ENCODE measurements at regions not wholly inside any gene's neighbourhood (a gene's known extent, or its start where the extent isn't known, plus 50 kb on each side); places are given as distances from the start of the nearest gene placed in this dataset.

DNA sequence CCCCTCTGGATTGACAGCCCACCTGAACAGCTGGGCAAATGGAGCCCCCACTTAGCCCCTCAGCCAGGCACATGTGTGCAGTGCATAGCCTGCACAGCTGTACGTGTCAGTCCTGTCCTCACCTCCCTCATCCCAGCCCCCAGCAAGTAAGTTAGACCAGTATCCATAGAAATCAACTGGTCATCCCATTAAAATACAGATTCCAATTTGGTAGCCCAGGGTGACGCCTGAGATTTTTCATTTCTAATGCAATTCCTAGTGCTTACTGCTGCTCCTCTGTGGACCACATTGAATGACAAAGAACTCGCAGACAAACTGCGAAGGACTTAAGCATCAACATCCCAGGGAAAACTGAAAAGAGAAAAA lies 99.0 kb upstream of the GJB5 start:
- DNase-seq (ENCODE audit: low read depth): no peak

DNA sequence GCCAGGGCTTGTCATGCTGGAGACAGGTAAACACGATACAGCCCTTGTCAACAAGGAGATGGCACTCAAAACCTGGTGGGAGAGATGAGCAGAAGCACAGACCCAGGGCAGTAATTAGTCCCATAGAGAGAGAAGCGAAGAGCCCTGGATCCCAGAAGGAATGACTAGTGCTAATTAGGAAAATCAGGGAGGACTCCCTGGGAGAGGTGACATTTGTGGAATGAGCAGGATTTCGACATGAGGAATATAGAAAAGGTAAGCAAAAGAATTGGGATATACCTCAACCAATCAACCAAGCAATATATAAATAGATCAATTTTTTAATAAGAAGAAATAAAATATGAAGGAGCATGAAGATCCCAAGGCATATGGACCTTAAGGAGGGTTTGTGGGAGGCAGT lies 98.5 kb upstream of the GJB5 start:
- DNase-seq (ENCODE audit: low read depth): no peak

- no peak for DNase-seq (ENCODE audit: low read depth)
Measured at GRCh38 chr1:34656731-34657130, 98.1 kb upstream of the GJB5 start.

- DNase-seq (ENCODE audit: low read depth): no peak
Measured at GRCh38 chr1:34657266-34657665, 97.6 kb upstream of the GJB5 start.

GRCh38 chr1:34657849-34658248 lies 97.0 kb upstream of the GJB5 start:
- no peak for DNase-seq (ENCODE audit: low read depth)

GRCh38 chr1:34663031-34663430 lies 91.8 kb upstream of the GJB5 start:
- DNase-seq (ENCODE audit: low read depth): no peak

- DNase-seq (ENCODE audit: low read depth): no peak
Measured at GRCh38 chr1:34668063-34668462, 86.8 kb upstream of the GJB5 start.

- DNase-seq (ENCODE audit: low read depth): no peak
Measured at GRCh38 chr1:34670982-34671381, 83.9 kb upstream of the GJB5 start.

- DNase-seq (ENCODE audit: low read depth): no peak
Measured at GRCh38 chr1:34671887-34672286, 83.0 kb upstream of the GJB5 start.

DNA sequence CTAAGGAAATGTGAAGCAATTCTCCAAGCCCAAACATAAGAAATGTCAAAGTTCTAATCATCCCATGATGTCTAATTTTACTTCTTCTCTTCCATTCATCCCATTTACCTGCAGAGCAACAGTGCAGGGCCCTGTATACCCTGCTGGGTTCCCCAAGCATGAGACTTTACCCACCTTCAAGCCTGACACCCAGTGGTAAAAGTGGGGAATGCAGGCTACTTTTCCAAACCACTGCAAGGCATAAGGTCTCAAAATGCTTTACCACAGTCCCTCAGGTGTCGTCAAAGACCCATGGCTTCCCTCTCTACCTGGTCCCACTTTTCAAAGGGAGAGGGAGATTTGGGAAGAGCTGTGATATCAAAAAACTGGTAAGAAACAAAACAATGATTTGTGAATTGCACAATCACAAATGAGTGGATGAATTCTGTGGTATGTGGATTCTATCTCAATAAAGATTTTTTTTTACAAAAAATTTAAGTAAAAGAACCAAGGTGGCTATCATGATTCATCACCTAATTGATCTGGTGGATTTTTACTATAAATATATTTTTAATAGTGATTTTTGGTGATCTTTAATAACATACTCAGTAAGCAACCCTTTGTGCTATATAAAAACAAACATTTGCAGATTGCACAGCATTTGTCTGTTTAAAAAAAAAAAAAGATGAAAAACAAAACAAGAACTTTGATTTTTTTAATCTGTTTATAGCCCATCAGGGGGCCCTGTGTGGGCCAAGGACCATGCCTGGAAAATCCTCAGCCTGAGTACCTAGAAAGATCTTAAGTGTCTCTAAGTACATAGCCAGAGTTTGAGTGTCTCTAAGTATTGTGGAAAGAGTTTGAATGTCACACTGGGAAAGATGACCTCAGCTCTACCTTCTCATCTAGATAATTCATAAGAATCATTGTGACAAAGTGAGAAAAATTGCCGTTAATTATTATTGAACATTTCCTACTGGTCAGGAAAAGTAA lies 73.1 kb upstream of the GJB5 start:
- peak; percentile 10 for DNase-seq (ENCODE audit: low read depth)

DNA sequence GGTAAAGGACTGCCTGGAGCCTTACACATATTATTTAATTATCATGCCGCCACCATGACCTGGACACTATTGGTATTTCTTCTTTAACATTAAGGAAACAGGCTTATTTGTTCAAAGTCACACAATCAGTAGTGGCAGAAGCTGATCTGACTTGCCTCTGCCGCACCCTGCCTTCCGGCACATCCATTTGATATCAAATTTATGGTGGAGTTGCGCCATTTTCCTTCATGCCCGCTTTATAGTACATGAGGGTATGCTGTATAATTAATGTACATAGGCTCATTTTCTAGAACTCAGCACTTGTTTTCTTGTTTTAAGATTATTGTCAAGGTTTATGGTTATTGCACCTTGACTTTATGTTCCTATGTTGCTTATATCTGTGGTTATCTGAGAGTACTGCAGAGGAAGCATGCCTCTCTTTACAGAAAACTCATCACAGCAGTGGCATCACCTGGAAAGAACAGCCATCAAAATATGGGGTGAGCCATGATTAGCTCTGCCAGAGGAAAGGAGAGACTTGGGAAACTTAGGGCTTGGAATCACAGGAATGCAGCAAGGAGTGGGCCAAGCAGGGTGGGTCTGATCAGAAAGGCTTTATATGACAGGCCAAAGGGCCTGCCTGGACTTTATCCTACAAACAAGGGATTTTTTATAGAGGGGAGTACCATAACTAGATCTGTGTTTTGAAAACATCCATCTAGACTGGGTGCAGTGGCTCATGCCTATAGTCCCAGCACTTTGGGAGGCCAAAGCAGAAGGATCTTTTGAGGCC lies 72.2 kb upstream of the GJB5 start:
- no peak for DNase-seq (ENCODE audit: low read depth)

DNA sequence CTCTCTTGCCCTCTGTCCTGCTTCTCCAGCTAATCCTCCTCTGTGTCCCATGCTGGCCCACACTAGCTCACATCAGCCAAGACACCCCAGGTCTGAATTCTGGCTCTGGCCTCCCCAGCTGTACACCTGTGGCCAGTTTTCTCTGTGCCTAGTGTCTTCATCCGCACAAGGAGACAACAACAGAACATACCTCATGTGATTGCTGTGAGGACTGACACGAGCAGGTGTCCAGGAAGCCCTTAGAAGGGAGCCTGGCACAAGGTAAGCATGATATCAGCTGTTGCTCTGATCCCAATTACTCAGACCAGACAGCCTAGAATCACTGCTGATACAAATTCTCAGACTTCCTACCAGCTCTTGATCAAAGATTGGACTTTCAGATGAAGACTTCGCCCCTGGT lies 71.2 kb upstream of the GJB5 start:
- no peak for DNase-seq (ENCODE audit: low read depth)

DNA sequence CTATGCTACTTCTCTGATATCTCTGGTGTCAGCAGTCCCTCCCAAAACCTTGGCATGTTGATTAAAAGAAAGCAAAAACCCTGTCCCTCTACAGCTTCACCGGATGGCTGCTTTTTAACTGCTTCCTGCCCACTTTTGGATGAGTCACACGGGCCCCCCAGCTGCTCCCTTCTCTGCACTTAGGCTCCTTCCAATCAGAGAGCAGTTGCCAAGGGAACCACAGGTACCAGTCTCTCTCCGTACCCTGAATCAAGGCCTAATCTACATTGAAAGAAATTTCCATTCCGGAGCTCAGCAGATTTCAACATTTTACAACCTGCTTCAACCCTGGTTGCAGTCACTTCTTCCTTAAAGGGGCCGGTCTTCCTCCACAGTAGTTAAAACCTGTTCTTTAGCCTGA lies 70.6 kb upstream of the GJB5 start:
- no peak for DNase-seq (ENCODE audit: low read depth)

- DNase-seq (ENCODE audit: low read depth): no peak
Measured at GRCh38 chr1:34685225-34685624, 69.6 kb upstream of the GJB5 start.

DNA sequence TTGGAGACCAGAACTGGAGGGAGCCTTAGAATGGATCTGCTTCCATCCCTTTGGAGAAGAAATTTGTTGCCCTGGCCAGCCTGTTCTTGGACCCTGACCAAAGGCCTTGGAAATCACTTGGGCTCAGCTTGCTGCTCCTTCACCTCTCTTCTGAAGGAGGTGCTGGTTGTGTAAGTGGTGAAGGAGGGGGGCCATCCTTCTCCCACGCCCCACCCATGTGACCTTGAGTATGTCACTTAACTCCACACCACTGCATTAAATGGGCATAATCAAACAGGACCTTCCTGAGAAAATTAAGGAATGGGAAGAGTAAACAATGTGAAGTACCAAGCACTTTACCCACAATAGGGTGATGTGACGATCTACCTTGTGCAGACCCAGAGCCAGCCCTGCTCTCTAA lies 68.3 kb upstream of the GJB5 start:
- no peak for DNase-seq (ENCODE audit: low read depth)

- no peak for DNase-seq (ENCODE audit: low read depth)
Measured at GRCh38 chr1:34688006-34688741, 66.7 kb upstream of the GJB5 start.

- DNase-seq (ENCODE audit: low read depth): no peak
Measured at GRCh38 chr1:34690269-34690668, 64.6 kb upstream of the GJB5 start.

GRCh38 chr1:34693081-34693480 lies 61.8 kb upstream of the GJB5 start:
- DNase-seq (ENCODE audit: low read depth): no peak

DNA sequence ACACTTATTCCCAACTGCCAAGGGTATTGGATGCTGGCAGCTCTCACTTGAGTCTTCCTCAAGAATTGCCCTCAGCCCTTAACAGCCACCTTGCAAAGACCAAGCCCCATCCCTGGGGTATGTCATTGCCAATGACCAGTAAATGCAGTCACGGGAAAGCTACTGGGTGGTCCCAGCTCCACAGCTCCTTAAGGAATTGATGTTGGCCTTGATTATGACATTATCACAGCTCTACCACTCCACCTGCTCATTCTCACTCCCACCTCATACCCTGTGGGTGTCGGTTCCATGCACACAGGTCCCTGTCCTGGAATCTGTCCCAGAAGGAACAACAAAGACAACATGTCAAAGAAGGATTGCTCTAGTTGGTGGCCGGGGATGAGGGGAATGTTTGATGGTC lies 60.5 kb upstream of the GJB5 start:
- no peak for DNase-seq (ENCODE audit: low read depth)

- no peak for DNase-seq (ENCODE audit: low read depth)
Measured at GRCh38 chr1:34695580-34695979, 59.3 kb upstream of the GJB5 start.

DNA sequence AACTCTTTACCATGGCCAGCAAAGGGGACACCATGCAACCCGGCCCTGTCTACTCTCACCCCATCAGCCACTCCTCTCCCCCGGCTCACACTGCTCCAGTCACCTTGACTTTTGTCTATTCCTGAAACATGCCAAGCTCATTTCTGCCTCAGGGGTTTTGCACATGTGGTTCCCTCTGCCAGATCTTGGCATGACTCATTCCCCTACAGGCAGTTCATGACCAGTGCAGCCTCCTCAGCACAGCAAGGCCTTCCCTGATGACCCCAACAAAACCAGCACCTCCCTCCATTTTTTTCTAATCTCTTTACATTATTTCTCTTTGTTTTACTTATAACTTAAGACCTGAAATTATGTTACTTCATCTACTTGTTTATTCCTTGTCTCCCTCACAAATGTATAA lies 58.6 kb upstream of the GJB5 start:
- DNase-seq (ENCODE audit: low read depth): no peak

DNA sequence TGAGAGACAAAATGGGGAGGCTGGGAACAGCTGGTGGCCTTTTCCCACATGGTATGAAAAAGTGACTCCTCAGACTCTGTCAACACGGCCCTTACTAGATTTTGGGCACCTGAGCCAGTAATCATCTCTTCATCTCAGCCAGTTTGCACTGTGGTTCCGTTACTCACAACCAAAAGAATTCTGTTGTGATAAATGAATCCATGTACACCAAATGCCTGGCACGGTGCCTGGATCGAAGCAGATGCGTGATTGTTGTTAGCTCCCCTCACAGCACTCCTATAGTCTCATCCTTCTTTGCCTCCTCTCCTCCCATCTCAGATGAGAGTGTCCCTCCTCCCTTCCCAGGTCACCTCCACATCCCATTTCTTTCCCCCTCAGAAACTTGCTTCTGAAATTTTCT lies 57.9 kb upstream of the GJB5 start:
- DNase-seq (ENCODE audit: low read depth): no peak

- no peak for DNase-seq (ENCODE audit: low read depth)
Measured at GRCh38 chr1:34697818-34698217, 57.0 kb upstream of the GJB5 start.

Data from stimulated activated CD4-positive, alpha-beta T cell treated with anti-CD3 and anti-CD28 coated beads, Interleukin-2, amount 100 ng/mL, for 4 hours (primary cell).